PC-9 (cell line): ENCODE measurements at regions not wholly inside any gene's neighbourhood (a gene's known extent, or its start where the extent isn't known, plus 50 kb on each side); places are given as distances from the start of the nearest gene placed in this dataset.

ENCODE experiments used
- BruUV-seq: library from RNA; stranded (reverse); fragments of 400-500 nt; replicated peaks from 2 replicates; lab custom pipeline; 2021; lab: Mats Ljungman, UMichigan
- CTCF ChIA-PET: fragments of 300-600 bp; sonication (Branson Sonifier 250); formaldehyde crosslinking; loops from one replicate; lab custom pipeline; 2022; ENCODE audit warnings: antibody characterized with exemption; lab: Charles Lee
- POLR2A ChIA-PET: fragments of 300-600 bp; sonication (Branson Sonifier 250); formaldehyde crosslinking; loops from one replicate; lab custom pipeline; 2022; ENCODE audit warnings: antibody characterized with exemption; ENCODE audit not compliant: unreplicated experiment; lab: Charles Lee
- DNase-seq, 2 experiments: peaks; one replicate each; pipeline versions ENCODE4 v3.0.0 to v3.0.0-alpha.2; 2015 to 2022; ENCODE audit warnings: mixed read lengths in 1 of 2
- H2AFZ ChIP-seq: fragments of 200-600 bp; sonication (generic); 2 replicates; pipeline ENCODE4 v1.8.1; 2017; ENCODE audit warnings: antibody characterized with exemption
- H3F3A ChIP-seq: fragments of 200-600 bp; sonication (generic); 2 replicates; pipeline ENCODE4 v1.8.1; 2017; ENCODE audit warnings: antibody characterized with exemption, mild to moderate bottlenecking, low read depth; ENCODE audit not compliant: insufficient read depth
- H3K27ac ChIP-seq: fragments of 200-600 bp; sonication (generic); 2 replicates; pipeline ENCODE4 v1.6.1; 2016; ENCODE audit warnings: mixed run types
- H3K27me3 ChIP-seq: fragments of 200-600 bp; sonication (generic); 2 replicates; pipeline ENCODE4 v1.6.1; 2016; ENCODE audit warnings: low read depth, mixed run types; ENCODE audit not compliant: insufficient read depth
- H3K36me3 ChIP-seq: fragments of 200-600 bp; sonication (generic); 2 replicates; pipeline ENCODE4 v1.6.1; 2016; ENCODE audit warnings: low read depth, mixed run types
- H3K4me1 ChIP-seq: fragments of 200-600 bp; sonication (generic); replicated peaks from 2 replicates; pipeline ENCODE4 v1.6.1; 2016; ENCODE audit warnings: mixed run types; ENCODE audit not compliant: insufficient read depth
- H3K4me2 ChIP-seq: fragments of 200-600 bp; sonication (generic); 2 replicates; pipeline ENCODE4 v1.6.1; 2017; ENCODE audit warnings: mixed run types
- H3K4me3 ChIP-seq: fragments of 200-600 bp; sonication (generic); 2 replicates; pipeline ENCODE4 v1.6.1; 2016; ENCODE audit warnings: mixed run types
- H3K79me2 ChIP-seq: fragments of 200-600 bp; sonication (generic); 2 replicates; pipeline ENCODE4 v1.6.1; 2017; ENCODE audit warnings: low read depth, mixed run types
- H3K9me2 ChIP-seq: fragments of 200-600 bp; sonication (generic); 2 replicates; pipeline ENCODE4 v1.8.1; 2017; ENCODE audit warnings: mild to moderate bottlenecking; ENCODE audit not compliant: insufficient read depth
- H3K9me3 ChIP-seq: fragments of 200-600 bp; sonication (generic); 2 replicates; pipeline ENCODE4 v1.8.1; 2016; ENCODE audit warnings: low read depth; ENCODE audit not compliant: insufficient read depth
- H4K20me1 ChIP-seq: fragments of 200-600 bp; sonication (generic); 2 replicates; pipeline ENCODE4 v1.8.1; 2017; ENCODE audit not compliant: insufficient read depth
- EZH2 ChIP-seq: fragments of 200-600 bp; sonication (generic); IDR thresholded peaks from 2 replicates; pipeline ENCODE4 v1.8.0; 2017; ENCODE audit warnings: antibody characterized with exemption, low read depth
- intact Hi-C: fragments of 100-400 bp; cut with micrococcal nuclease; formaldehyde crosslinking; loops from one replicate; pipeline ENCODE4 v1.10.0; 2022; ENCODE audit not compliant: unreplicated experiment
- TF ChIP-seq, protein P1 (sequence below): fragments of 200-600 bp; sonication (generic); conservative IDR thresholded peaks from 2 replicates; pipeline ENCODE4 v1.6.1; 2017; ENCODE audit warnings: mixed run types, antibody characterized with exemption, mild to moderate bottlenecking, moderate library complexity

DNA sequence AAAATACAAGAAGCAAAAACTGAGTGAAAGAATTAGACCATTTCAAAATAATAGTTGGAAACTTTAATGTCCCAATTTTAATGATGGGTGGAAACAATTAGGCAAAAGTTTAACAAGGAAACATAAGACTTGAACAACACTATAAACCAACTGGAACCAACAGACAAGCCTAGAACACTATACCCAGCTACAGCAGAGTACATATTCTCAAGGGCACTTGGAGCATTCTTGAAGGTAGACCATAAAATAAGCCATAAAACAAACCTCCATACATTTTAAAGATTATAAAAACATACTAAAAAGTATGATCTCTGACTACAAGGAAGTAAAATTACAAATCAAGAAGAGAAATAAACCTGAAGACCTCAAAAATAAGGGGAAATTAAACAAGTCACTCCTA is 616.7 kb downstream of the SUCLG1 start:
- Histone ChIP-seq H3K36me3 (no peaks in the 10 kb centered on the region), H2AFZ (no peak overlapping the region), H3K4me2 (no peak overlapping the region), H3F3A (no peaks in the 10 kb centered on the region), H3K4me3 (no peak overlapping the region), H4K20me1 (no peaks in the 10 kb centered on the region), H3K27me3 (no peaks in the 10 kb centered on the region), H3K27ac (no peak overlapping the region), H3K79me2 (no peaks in the 10 kb centered on the region), H3K4me1 (no peaks in the 10 kb centered on the region), H3K9me3 (no peaks in the 10 kb centered on the region), H3K9me2 (no peaks in the 10 kb centered on the region)
- ChIA-PET CTCF (no interaction called here), POLR2A (no interaction called here)
- intact Hi-C loops, result no loop called here
- TF ChIP-seq, protein P1, sequence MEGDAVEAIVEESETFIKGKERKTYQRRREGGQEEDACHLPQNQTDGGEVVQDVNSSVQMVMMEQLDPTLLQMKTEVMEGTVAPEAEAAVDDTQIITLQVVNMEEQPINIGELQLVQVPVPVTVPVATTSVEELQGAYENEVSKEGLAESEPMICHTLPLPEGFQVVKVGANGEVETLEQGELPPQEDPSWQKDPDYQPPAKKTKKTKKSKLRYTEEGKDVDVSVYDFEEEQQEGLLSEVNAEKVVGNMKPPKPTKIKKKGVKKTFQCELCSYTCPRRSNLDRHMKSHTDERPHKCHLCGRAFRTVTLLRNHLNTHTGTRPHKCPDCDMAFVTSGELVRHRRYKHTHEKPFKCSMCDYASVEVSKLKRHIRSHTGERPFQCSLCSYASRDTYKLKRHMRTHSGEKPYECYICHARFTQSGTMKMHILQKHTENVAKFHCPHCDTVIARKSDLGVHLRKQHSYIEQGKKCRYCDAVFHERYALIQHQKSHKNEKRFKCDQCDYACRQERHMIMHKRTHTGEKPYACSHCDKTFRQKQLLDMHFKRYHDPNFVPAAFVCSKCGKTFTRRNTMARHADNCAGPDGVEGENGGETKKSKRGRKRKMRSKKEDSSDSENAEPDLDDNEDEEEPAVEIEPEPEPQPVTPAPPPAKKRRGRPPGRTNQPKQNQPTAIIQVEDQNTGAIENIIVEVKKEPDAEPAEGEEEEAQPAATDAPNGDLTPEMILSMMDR, result no peak
- no peak for TF ChIP-seq EZH2
- DNase-seq, result no peak
- no TSS peak for BruUV-seq

DNA sequence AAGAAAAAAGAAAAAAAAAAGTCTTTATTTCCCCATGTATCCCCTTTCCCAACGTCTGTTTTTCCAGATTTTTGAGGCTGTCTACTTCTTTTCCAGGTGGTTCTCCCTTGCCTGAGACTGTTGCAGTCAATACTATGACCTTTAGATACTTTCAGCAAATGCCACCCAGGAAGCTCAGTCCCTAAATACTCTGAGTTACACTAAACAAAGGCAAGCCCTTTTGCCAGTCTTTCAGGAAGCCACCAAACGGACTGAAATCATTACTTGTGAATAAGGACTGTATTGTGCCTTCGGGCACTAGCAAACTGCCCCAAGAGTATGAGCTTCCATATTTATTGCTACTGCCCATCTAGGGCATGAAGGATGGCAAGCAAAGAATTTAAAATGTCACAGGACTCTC is 621.3 kb downstream of the SUCLG1 start:
- no peaks in the 10 kb centered on the region for H3K9me2 ChIP-seq
- no peak overlapping the region for H3K4me2 ChIP-seq
- no peaks in the 10 kb centered on the region for H3K36me3 ChIP-seq
- no peak overlapping the region for H3K27ac ChIP-seq
- BruUV-seq, result no TSS peak
- H3K4me1 ChIP-seq, result no peaks in the 10 kb centered on the region
- no peaks in the 10 kb centered on the region for H3K27me3 ChIP-seq
- no peak overlapping the region for H2AFZ ChIP-seq
- no peaks in the 10 kb centered on the region for H4K20me1 ChIP-seq
- intact Hi-C loops, result no loop called here
- no peaks in the 10 kb centered on the region for H3F3A ChIP-seq
- TF ChIP-seq EZH2, result no peak
- TF ChIP-seq, protein P1, result no peak
- no peaks in the 10 kb centered on the region for H3K9me3 ChIP-seq
- H3K4me3 ChIP-seq, result no peak overlapping the region
- ChIA-PET CTCF (no interaction called here), POLR2A (no interaction called here)
- H3K79me2 ChIP-seq, result no peaks in the 10 kb centered on the region
- DNase-seq, result no peak

DNA sequence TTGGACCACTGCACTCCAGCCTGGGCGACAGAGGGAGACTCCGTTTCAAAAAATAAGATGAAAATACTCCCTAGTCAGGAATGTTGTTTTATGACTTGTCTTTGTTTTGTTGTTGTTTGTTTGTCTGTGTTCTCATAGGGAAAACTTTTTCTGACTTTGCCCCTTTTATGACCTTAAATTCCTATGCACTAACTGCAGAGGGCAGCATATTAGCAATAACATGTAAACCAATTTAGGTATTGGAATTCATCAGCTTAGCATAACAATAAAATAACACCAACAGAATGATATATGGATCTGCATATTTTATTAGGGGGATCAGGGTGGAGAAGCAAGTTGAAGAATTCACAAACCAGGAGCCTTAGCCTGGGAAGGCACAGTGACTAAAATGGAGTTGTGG is 631.5 kb downstream of the SUCLG1 start:
- TF ChIP-seq, protein P1, result no peak
- no peak for TF ChIP-seq EZH2
- no peaks in the 10 kb centered on the region for H3K36me3 ChIP-seq
- H3K79me2 ChIP-seq, result no peaks in the 10 kb centered on the region
- ChIA-PET CTCF (no interaction called here), POLR2A (no interaction called here)
- DNase-seq, result no peak
- H3K4me2 ChIP-seq, result no peak overlapping the region
- H3K9me2 ChIP-seq, result no peaks in the 10 kb centered on the region
- H2AFZ ChIP-seq, result no peak overlapping the region
- no peaks in the 10 kb centered on the region for H3K9me3 ChIP-seq
- H3K27ac ChIP-seq, result no peak overlapping the region
- BruUV-seq, result no TSS peak
- H3K27me3 ChIP-seq, result no peaks in the 10 kb centered on the region
- no peaks in the 10 kb centered on the region for H4K20me1 ChIP-seq
- H3K4me3 ChIP-seq, result no peak overlapping the region
- H3F3A ChIP-seq, result no peaks in the 10 kb centered on the region
- intact Hi-C loops, result no loop called here
- no peaks in the 10 kb centered on the region for H3K4me1 ChIP-seq
